ENCODE measurements at regions not wholly inside any gene's neighbourhood (a gene's known extent, or its start where the extent isn't known, plus 50 kb on each side); places are given as distances from the start of the nearest gene placed in this dataset.

- intact Hi-C loops (cut with DNase I) = loop anchor here (2.0 kb wide), 1 partner anchor 36 kb away; no protein-coding TSS in a partner anchor
- DNase-seq (ENCODE audit: low spot score in 2 of 2) = no peak
- no peak for TF ChIP-seq CTCF (IDR thresholded peaks at IDR 0.05)
- Histone ChIP-seq H3K4me3 (no peak overlapping the region), H3K36me3 (no peaks in the 10 kb centered on the region), H3K4me1 (no peaks in the 10 kb centered on the region), H3K9me3 (no peaks in the 10 kb centered on the region), H3K27me3 (no peaks in the 10 kb centered on the region), H3K27ac (no peak overlapping the region)
Observed at GRCh38 chr7:142308326-142308725, 50.5 kb upstream of the PRSS58 start.

All from ascending aorta (tissue), 2 donors.